OCI-M2 (cell line): ENCODE measurements at regions not wholly inside any gene's neighbourhood (a gene's known extent, or its start where the extent isn't known, plus 50 kb on each side); places are given as distances from the start of the nearest gene placed in this dataset.
"Not testable (repeated sequence)": the region's sequence is repeated elsewhere in the genome, so short reads cannot be mapped to it uniquely, and the experiment has no call there.

Experiments used
- DNase-seq: peaks from one replicate; lab custom pipeline; 2025; ENCODE audit not compliant: unreplicated experiment; lab: John Stamatoyannopoulos, UW

DNA sequence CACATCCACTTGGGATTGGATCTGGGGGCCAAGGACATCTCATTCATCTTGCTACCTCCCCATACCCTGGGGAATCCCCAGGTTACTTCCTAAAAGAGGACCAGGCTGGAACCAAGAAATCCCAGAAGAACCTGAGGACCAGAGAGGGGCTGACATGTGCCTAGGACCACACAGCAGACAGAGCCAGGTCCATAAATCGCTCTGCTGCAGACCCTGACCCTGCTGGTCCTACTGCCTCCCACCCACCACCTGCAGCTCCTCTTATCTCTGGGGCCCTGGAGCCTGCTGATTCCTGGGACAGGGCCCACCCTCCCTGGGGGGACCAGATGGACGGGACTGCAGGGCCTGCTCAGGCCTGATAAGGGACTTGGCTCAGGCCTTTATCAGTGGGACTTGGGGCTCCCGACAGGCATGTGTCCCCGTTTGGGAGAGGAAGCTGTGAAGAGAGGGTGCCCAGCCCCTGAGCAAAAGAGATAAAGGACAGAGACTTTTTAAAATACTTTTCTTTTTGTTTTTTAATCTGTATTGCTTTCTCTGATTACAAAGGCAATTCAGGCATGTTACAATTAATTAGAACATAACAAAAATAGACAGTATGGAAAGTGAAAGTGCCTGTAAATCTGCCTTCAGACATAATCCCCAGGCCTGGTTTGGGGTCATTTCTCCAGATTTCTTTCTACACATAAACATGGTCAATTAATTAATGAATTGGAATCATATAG lies 101.3 kb upstream of the LARP1 start:
- peak; percentile 50 for DNase-seq

DNA sequence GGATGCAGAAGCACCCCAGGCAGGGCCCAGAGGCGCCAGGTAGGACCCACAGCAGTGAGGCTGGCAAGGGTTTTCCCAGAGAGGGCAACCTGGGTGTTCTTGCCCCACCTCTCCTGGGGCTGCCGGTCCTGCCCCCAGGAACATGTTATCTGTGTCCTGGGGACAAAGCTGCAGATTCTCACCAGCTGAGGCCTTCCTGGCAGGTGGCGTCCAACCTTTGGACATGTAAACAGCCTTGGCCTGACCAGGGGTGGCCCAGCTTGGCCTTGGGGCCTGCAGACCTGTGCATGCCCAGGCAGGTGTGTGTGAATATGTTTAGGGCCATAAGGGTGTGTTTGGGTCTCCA lies 101.8 kb upstream of the LARP1 start:
- no peak for DNase-seq

DNA sequence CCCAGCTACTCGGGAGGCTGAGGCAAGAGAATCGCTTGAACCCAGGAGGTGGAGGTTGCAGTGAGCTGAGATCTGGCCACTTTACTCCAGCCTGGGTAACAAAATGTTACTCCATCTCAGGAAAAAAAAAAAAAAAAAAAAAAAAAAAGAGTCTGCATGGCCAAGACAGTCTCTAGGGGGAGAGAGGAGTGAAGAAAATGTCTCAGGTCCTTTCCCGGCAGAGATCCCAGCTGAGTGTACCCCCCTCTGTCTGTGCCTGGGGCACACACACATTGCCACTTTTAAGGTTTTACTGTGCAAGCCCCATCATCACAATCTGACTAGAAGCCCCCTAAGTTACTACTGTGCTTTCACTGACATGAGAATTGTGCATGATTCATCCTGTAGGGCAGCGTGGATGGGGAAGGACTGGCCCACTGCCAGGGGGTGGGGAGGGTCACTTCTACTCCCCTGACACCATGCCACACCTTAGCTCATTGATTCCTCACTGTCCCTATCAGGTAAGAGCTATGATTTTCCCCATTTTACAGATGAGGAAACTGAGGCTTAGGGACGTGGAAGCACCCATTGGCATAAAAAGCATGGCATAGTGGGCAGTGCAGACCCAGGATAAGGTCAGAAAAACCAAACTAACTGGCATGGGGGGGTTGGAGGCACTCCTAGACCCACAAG lies 102.3 kb upstream of the LARP1 start:
- no peak for DNase-seq

DNA sequence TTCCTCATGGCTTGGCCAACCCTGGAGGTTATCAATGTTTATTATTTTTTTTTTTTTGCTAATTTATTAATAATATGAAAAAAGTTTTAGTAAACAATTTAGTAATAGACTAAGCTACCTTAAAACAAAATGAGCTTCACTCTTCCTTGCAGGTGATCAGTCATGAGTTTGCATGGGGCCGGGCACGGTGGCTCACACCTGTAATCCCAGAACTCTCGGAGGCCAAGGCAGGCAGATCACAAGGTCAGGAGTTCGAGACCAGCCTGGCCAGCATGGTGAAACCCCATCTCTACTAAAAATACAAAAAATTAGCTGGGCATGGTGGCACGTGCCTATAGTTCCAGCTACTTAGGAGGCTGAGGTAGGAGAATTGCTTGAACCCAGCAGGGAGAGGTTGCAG lies 103.4 kb upstream of the LARP1 start:
- DNase-seq = not testable (repeated sequence)

DNA sequence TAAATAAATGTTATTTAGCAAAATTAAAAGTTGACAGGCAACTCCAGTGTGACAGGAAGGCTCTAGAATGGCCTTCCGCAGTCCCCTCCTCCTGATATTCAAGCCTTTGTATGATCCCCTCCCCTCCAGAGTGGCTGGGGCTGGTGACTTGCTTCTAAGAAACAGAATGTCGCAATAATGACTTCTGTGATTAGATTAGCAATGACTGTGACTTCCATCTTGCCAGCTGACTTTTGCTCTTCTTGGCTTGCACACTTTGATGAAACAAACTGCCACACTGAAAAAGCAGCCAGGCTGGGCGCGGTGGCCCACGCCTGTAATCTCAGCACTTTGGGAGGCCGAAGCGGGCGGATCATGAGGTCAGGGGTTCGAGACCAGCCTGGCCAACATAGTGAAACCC lies 106.5 kb upstream of the LARP1 start:
- DNase-seq = no peak

DNA sequence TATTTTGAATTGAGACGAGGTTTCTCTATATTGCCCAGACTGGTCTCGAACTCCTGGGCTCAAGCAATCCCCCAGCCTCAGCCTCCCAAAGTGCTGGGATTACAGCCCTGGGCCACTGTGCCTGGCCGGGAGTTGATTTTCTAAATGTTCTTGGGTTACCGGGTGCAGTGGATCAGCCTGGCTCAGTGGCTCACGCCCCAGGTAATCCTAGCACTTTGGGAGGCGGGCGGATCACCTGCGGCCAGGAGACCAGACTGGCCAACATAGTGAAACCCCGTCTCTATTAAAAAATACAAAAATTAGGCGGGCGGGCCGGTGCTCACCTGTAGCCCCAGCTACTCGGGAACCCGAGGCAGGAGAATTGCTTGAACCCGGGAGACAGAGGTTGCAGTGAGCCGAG lies 106.9 kb upstream of the LARP1 start:
- no peak for DNase-seq

DNA sequence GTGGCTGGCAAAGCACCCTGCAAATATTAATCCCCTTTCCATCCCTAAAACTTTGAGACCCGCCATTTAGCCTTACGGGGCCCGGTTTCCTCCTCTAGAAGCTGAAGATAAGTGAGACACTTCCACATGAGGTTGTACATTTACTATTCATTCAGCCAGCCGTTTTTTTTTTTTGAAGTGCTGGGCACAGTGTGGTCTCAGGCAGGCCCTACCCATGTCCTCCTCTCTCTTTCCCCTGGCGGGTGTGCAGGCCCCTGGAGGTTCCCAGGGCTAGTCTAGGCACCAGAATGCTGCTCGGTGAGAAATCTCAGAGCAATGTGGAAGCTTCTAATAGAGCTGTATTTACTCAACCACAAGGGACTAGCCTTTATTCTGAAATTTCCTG lies 107.4 kb upstream of the LARP1 start:
- no peak for DNase-seq

DNA sequence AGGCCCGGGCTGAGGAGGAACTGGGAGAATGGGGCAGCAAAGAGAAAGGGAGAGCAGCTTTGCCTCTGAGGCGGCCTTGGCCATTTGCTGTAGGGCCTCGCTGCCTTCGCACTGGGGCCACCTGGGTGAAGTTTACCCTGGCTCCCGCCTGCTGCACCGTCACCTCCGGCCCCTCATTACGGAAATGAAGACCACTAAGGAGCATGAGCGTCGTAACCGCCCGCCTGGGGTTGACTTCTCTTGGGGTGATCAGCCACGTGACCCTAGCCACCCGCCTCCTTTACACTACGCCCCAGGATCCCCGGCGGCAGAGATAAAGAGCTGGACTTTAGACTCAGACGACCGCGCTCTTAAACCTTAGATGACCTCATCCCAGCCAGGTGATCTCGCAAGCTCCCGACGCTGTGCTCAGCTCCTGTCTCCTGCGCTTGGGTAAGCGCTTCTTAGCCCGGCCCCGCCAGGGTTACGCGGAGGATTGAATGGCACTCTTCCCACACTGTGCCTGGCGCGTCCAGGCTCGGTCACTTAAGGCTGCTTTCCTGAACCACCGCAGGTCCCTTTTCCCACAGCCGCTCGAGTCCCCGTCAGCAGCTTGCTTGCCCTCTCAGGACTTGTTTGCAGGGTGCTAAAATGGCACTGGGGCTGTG lies 107.9 kb upstream of the LARP1 start:
- DNase-seq = no peak

DNA sequence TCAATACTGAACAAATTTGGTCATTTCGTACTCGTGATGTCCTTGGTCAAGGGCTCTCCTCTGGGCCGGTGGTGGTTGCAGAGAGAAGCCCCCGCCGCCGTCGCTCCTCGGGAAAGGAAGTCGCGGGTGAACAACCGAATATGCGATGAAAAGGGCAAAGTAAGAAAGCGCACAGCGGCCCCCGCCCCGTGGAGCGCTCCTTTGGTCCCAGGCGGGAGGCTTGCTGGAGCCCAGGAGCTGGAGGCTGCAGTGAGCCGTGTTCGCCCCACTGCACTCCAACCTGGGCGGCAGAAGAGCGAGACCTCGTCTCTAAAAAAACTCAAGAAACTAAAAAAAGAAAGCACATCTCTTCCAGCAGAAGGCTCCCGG lies 108.4 kb upstream of the LARP1 start:
- DNase-seq = no peak

DNA sequence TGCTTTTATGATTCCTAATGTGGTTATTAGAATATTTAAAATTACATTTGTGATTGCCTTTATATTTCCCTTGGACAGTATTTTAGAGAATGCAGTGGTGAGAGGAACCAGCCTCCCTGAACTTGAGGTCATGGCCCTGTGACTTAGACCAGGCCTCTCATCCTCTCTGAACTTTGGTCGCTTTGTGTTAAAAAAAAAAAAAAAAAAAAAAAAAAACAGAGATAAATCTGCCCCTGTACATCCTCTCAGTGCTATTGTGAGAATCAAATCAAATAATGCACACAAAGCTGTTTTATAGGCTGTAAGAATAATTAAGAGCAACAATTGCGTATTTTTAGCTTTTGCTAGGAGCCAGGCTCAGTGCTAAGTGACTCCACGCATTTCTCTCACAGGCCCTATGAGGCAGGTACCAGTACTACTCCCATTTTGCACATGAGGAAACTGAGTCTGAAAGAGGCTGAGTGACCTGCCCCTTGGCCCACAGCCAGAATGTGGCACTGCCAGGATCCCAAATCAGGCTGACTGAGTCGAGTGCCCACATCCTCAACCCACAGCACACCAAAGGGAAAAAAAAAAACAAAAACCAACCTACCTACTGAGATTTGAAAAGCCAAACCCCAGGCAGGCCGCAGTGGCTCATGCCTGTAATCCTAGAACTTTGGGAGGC lies 110.3 kb upstream of the LARP1 start:
- DNase-seq = no peak

DNA sequence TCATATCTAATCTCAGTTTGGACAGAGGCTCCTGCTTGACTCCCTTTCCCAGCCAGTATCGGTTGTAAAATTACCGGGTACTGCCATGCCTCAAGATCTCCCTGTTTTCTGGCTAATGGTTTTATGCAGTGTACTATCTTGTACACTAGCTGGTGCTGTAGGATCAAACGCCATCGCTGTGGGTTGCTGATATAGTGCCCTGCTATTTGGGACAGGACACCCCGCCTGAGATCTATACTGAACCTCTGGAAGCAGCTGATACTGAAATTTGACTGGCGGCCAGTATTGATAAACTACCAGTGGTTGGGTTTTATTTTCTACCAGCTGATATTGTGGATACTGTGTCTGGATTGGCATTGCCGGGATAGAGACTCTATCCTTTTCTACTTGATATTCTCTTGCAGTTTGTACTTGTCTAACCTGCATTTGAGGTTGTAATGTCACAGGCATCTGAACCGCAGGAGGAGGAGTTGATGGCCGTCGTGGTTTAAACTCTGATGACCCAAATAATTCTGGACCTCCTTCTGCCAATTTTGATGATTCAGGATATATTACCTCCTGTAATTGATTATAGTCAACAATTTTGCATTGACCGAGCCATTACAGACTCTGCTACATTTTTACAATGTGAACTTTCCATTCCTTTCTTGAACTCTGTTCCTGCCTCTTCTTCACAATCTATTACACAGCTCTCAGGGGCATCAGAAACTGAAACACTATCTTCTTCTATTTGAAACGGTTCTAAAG lies 112.5 kb upstream of the LARP1 start:
- DNase-seq = peak; percentile 75

DNA sequence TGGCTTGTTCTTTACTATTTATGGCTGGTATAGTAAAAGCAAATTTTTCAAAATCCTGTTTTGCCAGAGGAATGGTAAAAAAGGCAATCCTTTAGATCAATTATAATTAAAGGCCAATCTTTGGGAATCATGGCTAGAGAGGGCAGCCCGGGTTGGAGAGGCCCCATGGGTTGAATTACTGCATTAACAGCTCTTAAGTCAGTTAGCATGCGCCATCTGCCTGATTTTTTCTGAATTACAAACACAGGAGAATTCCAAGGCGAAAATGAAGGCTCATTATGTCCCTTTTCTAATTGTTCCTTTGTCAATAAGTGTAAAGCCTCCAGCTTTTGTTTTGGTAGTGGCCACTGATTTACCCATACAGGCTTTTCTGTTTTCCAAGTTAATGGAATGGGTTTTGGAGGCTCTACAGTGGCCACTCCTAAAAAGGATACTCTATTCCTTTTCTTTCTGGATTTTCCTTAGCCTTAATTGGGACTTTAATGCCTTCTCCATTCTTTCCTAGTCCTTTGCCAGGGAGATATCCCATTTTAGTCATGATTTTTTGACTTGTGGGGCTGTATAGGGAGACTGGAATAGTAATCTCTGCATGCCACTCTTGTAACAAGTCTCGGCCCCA lies 114.9 kb upstream of the LARP1 start:
- DNase-seq = not testable (repeated sequence)

DNA sequence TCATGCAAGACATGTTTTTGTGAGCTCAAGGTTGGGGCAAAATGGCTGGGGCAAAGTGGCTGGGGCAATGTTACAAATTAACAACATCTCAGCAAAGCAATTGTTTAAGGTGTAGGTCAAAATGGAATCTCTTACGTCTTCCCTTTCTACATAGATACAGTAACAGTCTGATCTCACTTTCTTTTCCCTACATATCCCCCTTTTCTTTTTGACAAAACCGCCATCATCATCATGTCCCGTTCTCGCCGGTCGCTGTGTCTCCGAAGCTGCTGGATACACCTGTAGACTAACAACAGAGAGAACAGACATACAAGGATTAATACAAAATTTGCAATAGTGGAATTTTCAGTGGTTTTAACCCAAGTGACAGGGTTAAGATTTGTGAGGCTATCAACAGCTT lies 118.4 kb upstream of the LARP1 start:
- not testable (repeated sequence) for DNase-seq

DNA sequence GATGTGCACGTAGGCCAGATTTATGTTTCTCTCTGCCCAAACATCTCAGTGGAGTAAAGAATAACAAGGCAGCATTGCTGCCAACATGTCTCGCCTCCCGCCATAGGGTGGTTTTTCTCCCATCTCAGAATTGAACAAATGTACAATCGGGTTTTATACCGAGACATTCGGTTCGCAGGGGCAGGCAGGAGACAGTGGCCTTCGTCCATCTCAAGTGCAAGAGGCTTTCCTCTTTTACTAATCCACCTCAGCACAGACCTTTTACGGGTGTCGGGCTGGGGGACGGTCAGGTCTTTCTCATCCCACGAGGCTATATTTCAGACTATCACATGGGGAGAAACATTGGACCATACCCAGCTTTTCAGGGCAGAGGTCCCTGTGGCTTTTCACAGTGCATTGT lies 118.9 kb upstream of the LARP1 start:
- not testable (repeated sequence) for DNase-seq

DNA sequence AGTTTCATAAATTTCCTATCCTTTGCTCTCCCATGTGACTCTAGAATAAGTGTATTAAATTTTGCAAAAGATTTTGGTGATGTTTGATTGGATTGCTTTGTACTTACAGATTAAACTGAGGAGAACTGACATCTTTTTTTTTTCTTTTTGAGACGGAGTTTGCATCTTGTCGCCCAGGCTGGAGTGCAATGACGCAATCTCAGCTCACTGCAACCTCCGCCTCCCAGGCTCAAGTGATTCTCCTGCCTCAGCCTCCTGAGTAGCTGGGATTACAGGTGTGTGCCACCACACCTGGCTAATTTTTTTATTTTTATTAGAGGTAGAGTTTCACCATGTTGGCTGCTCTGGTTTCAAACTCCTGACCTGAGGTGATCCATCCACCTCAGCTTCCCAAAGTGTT lies 121.4 kb upstream of the LARP1 start:
- DNase-seq = not testable (repeated sequence)

DNA sequence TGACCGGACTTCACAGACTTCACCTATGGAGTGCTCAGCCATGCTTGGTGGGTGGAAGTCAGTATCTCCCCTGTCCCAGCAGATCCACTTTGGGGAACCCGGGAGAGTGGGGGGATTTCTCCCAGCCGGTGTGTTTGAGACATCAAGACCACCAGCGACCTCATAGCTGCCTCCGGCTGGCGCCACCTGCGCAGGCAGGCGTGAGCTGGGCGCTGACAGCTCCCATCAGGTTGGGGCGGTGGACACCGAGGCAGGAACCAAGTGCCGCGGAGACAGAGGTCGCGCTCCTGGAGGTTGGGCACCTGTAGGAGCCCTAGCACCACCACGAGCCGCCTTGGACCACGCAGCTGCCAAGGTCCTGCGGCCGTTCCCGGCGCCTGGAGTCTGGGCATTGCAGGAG lies 124.0 kb upstream of the LARP1 start:
- DNase-seq = no peak

DNA sequence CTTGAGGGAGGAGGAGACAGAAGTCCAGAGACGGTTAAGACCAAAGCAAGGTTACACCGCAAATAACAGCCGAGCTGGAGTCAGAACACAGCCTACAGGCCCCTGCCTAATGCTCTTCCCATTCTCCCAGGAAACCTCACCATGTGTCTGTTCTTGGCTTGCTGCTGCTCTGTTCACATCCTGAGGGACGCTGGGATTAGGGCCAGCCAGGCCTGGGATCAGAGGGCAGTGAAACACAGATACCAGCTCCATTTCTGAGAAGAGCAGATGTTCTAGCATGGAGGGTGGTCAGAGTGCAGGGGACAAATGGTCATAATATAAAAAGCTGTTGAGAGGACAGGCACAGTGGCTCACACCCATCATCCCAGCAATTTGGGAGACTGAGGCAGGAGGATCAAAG lies 124.8 kb upstream of the LARP1 start:
- DNase-seq = no peak

DNA sequence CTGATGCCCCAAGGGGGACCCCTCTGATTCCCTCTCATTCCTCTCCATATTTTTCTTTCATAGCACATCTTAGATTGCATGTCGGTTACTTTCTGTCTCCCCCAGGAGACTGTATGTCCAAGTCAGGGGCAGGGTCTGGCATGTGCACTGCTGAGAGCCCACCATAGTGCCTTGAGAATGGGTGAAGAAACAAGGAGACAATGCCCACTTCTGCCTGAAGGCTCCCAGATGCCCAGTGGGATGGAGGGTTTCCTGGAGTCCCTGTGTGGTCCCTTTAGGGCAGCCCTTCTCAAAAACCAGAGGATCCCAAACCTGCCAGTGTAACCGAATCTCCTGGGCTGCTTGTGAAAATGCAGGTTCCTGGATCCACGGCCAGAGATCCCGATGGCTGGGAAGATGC lies 126.5 kb upstream of the LARP1 start:
- no peak for DNase-seq

DNA sequence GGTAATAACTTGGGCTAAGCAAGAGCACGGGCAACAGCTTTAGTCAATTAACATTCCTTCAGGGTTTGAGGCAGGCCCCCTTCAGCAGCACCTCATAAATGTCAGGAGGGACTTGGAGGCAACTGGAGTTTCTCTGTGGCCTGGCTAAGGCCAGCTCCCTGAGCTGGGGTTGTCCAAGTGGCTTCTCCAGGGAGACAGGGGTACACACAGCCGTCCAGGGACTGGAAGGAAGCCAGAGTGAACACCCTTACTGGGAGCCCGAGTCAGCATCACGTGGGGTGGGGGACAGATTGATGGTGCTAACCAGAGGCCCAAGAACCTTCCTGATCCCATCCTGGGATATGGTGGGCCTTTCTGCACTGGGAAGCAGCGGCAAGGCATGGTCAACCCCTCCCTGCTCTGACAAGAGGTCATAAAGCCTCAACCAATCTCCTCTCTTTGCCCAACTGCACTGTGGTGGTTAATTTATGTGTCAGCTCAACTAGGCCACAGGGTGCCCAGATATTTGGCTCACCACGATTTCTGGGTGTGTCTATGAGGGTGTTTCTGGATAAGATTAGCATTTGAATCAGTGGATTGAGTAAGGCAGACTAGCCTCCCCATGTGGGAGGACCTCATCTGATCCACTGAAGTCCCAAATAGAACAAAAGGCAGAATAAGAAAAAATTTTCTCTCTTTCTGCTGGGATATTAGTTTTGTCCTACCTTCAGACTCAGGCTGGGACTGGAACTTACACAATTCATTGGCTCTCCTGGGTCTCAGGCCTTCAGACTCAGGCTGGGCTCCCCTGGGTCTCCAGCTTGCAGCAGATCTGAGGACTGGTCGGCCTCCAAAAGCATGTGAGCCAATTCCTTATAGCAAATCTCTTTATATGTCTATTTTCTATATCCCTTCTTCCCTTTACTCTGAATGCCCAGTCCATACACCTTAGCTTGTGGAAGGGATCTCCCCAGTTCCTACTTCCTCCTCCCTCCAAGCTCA lies 127.2 kb upstream of the LARP1 start:
- DNase-seq = no peak
